ENCODE measurements at regions not wholly inside any gene's neighbourhood (a gene's known extent, or its start where the extent isn't known, plus 50 kb on each side); places are given as distances from the start of the nearest gene placed in this dataset.
"Not testable (repeated sequence)": the region's sequence is repeated elsewhere in the genome, so short reads cannot be mapped to it uniquely, and the experiment has no call there.

DNA sequence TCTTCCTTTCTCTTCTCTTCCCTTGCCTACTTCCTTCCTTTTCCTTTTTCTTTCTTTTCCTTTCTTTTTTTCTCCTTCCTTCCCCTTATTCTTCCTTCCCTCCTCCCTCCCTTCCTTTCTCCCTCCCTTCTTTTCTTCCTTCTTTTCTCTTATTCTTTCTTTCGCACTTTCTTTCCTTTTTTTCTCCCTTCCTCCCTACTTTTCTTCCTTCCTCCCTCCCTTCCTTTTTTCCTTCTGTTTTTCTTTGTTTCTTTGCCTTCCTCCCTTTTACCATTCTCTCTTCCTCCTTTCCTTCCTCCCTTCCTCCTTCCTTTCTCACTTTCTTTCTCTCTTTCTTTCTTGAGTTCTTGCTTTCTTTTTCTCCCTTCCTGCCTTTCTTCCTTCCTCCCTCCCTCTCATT, 416.5 kb downstream of the ANKRD30B start:
- DNase-seq (ENCODE audit: insufficient read length, low spot score); FAIRE-seq: not testable (repeated sequence)

GRCh38 chr18:15165048-15165447, 417.1 kb downstream of the ANKRD30B start:
- FAIRE-seq (no peak), DNase-seq (ENCODE audit: insufficient read length, low spot score) (no peak)
- TF ChIP-seq, protein P1, sequence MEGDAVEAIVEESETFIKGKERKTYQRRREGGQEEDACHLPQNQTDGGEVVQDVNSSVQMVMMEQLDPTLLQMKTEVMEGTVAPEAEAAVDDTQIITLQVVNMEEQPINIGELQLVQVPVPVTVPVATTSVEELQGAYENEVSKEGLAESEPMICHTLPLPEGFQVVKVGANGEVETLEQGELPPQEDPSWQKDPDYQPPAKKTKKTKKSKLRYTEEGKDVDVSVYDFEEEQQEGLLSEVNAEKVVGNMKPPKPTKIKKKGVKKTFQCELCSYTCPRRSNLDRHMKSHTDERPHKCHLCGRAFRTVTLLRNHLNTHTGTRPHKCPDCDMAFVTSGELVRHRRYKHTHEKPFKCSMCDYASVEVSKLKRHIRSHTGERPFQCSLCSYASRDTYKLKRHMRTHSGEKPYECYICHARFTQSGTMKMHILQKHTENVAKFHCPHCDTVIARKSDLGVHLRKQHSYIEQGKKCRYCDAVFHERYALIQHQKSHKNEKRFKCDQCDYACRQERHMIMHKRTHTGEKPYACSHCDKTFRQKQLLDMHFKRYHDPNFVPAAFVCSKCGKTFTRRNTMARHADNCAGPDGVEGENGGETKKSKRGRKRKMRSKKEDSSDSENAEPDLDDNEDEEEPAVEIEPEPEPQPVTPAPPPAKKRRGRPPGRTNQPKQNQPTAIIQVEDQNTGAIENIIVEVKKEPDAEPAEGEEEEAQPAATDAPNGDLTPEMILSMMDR (IDR thresholded peaks at IDR 0.05; ENCODE audit: insufficient read depth, missing control alignments) = no peak

DNA sequence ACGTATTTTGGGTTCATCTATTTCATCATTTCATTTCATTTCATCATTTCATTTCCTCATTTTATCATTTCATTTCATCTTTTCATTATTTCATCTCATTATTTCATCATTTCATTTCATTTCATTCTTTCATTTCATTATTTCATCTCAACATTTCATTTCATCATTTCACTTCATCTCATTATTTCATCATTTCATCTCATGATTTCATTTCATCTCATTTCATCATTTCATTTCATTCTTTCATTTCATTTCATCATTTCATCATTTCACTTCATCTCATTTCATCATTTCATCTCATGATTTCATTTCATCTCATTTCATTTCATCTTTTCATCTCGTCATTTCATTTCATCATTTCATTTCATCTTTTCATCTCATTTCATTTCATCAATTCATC, 445.1 kb downstream of the ANKRD30B start:
- DNase-seq (ENCODE audit: insufficient read length, low spot score); FAIRE-seq: not testable (repeated sequence)

DNA sequence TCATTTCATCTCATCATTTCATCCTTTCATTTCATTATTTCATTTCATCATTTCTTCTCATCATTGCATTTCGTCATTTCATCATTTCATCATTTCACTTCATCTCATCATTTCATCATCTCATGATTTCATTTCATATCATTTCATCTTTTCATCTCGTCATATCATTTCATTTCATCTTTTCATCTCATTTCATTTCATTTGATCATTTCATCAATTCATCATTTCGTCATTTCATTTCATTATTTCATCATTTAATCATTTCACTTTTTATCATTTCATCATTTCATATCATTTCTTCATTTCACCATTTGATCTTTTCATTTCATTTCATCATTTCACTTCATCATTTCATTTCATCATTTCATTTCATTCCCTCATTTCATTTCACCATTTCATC, 445.8 kb downstream of the ANKRD30B start:
- peak; percentile 90 for FAIRE-seq
- not testable (repeated sequence) for DNase-seq (ENCODE audit: insufficient read length, low spot score)

- DNase-seq (ENCODE audit: insufficient read length, low spot score); FAIRE-seq: not testable (repeated sequence)
These were observed 449.6 kb downstream of the ANKRD30B start for GRCh38 chr18:15197338-15198115.

- DNase-seq (ENCODE audit: insufficient read length, low spot score) (no peak), FAIRE-seq (no peak)
These were observed 450.1 kb downstream of the ANKRD30B start for GRCh38 chr18:15198116-15198389.

More at GRCh38 chr18:15198116-15198389, 450.1 kb downstream of the ANKRD30B start:
- TF ChIP-seq, protein P1 (IDR thresholded peaks at IDR 0.05; ENCODE audit: insufficient read depth, missing control alignments) = no peak

Data from D721Med (cell line).